ENCODE measurements at regions not wholly inside any gene's neighbourhood (a gene's known extent, or its start where the extent isn't known, plus 50 kb on each side); places are given as distances from the start of the nearest gene placed in this dataset.
"Not testable (repeated sequence)": the region's sequence is repeated elsewhere in the genome, so short reads cannot be mapped to it uniquely, and the experiment has no call there.

GRCh38 chr4:148630051-148630450 lies 187.8 kb upstream of the NR3C2 start:
- Mint-ChIP-seq H3K4me3 (ENCODE audit: unreplicated experiment) (no peak overlapping the region), H3K36me3 (ENCODE audit: unreplicated experiment) (no peaks in the 10 kb centered on the region), H3K4me1 (ENCODE audit: unreplicated experiment) (no peaks in the 10 kb centered on the region), H3K27me3 (ENCODE audit: unreplicated experiment) (no peaks in the 10 kb centered on the region), H3K27ac (ENCODE audit: unreplicated experiment) (no peak overlapping the region), H3K9me3 (ENCODE audit: unreplicated experiment) (peaks cover 8% of the 10 kb centered on the region)
- no peak for DNase-seq (ENCODE audit: extremely low spot score, unreplicated experiment)
- TF ChIP-seq CTCF (IDR thresholded peaks at IDR 0.05), result no peak

GRCh38 chr4:148618856-148619255 lies 176.6 kb upstream of the NR3C2 start:
- no peak overlapping the region for H3K4me3 Mint-ChIP-seq (ENCODE audit: unreplicated experiment)
- no peak overlapping the region for H3K27ac Mint-ChIP-seq (ENCODE audit: unreplicated experiment)
- DNase-seq (ENCODE audit: extremely low spot score, unreplicated experiment), result no peak
- no peaks in the 10 kb centered on the region for H3K36me3 Mint-ChIP-seq (ENCODE audit: unreplicated experiment)
- H3K27me3 Mint-ChIP-seq (ENCODE audit: unreplicated experiment), result no peaks in the 10 kb centered on the region
- H3K9me3 Mint-ChIP-seq (ENCODE audit: unreplicated experiment), result peaks cover 7% of the 10 kb centered on the region
- TF ChIP-seq CTCF (IDR thresholded peaks at IDR 0.05), result no peak
- H3K4me1 Mint-ChIP-seq (ENCODE audit: unreplicated experiment), result no peaks in the 10 kb centered on the region

DNA sequence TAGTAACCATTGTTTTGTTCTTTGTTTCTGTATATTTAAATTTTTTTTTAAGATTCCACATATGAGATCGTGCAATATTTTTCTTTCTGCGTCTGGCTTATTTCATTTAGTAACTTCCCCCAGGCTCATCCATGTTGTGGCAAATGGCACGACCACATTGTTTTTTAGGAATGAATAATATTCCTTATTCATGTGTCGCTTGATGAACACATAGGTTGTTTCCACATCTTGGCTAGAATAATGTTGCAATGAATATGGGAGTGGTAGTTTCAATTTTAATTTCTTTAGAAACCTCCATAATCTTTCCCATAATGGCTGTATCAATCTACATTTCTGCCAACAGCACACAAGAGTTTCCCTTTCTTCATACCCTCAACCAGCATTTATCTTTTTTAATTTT lies 166.8 kb upstream of the NR3C2 start:
- Mint-ChIP-seq H3K4me1 (ENCODE audit: unreplicated experiment) (no peaks in the 10 kb centered on the region), H3K27me3 (ENCODE audit: unreplicated experiment) (no peaks in the 10 kb centered on the region), H3K36me3 (ENCODE audit: unreplicated experiment) (no peaks in the 10 kb centered on the region), H3K4me3 (ENCODE audit: unreplicated experiment) (no peak overlapping the region), H3K27ac (ENCODE audit: unreplicated experiment) (no peak overlapping the region), H3K9me3 (ENCODE audit: unreplicated experiment) (no peaks in the 10 kb centered on the region)
- no peak for TF ChIP-seq CTCF (IDR thresholded peaks at IDR 0.05)
- DNase-seq (ENCODE audit: extremely low spot score, unreplicated experiment), result no peak

DNA sequence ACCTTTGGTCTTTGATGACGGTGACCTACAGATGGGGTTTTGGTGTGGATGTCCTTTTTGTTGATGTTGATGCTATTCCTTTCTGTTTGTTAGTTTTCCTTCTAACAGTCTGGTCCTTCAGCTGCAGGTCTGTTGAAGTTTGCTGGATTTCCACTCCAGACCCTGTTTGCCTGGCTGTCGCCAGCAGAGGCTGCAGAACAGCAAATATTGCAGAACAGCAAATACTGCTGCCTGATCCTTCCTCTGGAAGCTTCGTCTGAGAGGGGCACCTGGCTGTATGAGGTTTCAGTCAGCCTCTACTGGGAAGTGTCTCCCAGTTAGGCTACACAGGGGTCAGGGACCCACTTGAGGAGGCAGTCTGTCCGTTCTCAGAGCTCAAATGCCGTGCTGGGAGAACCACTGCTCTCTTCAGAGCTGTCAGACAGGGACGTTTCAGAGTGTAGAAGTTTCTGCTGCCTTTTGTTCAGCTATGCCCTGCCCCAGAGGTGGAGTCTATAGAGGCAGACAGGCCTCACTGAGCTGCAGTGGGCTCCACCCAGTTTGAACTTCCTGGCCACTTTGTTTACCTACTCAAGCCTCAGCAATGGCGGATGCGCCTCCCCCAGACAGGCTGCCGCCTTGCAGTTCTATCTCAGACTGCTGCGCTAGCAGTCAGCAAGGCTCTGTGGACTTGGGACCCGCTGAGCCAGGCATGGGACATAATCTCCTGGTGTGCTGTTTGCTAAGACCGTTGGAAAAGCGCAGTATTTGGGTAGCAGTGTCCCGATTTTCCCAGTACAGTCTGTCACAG lies 156.4 kb upstream of the NR3C2 start:
- DNase-seq (ENCODE audit: extremely low spot score, unreplicated experiment); H3K4me3 Mint-ChIP-seq (ENCODE audit: unreplicated experiment); H3K4me1 Mint-ChIP-seq (ENCODE audit: unreplicated experiment); H3K27me3 Mint-ChIP-seq (ENCODE audit: unreplicated experiment); H3K27ac Mint-ChIP-seq (ENCODE audit: unreplicated experiment); H3K36me3 Mint-ChIP-seq (ENCODE audit: unreplicated experiment): not testable (repeated sequence)
- peaks cover 36% of the 10 kb centered on the region for H3K9me3 Mint-ChIP-seq (ENCODE audit: unreplicated experiment)

GRCh38 chr4:148589182-148589581 lies 147.0 kb upstream of the NR3C2 start:
- no peak for DNase-seq (ENCODE audit: extremely low spot score, unreplicated experiment)
- Mint-ChIP-seq H3K27me3 (ENCODE audit: unreplicated experiment) (no peaks in the 10 kb centered on the region), H3K4me3 (ENCODE audit: unreplicated experiment) (no peak overlapping the region), H3K4me1 (ENCODE audit: unreplicated experiment) (no peaks in the 10 kb centered on the region), H3K27ac (ENCODE audit: unreplicated experiment) (no peak overlapping the region), H3K36me3 (ENCODE audit: unreplicated experiment) (no peaks in the 10 kb centered on the region), H3K9me3 (ENCODE audit: unreplicated experiment) (peaks cover 48% of the 10 kb centered on the region)
- TF ChIP-seq CTCF (IDR thresholded peaks at IDR 0.05), result no peak

All from osteocyte (in vitro differentiated cells).